Fibroblast of pulmonary artery (primary cell): ENCODE measurements at regions not wholly inside any gene's neighbourhood (a gene's known extent, or its start where the extent isn't known, plus 50 kb on each side); places are given as distances from the start of the nearest gene placed in this dataset.

Source experiments
- DNase-seq: peaks from one replicate; pipeline ENCODE4 v3.0.0-alpha.2; 2010; ENCODE audit warnings: low read depth
- H3K4me3 ChIP-seq: replicated peaks from 2 replicates; pipeline ENCODE4 v1.5.1; 2011; ENCODE audit warnings: low read depth, mild to moderate bottlenecking, control low read depth, low read length, moderate library complexity
- CTCF ChIP-seq: IDR thresholded peaks from 2 replicates; pipeline ENCODE4 v1.5.1; 2011; ENCODE audit warnings: mild to moderate bottlenecking, control low read depth, low read length, inconsistent platforms; ENCODE audit errors: missing control alignments

- no peak overlapping the region for H3K4me3 ChIP-seq
- TF ChIP-seq CTCF, result no peak
- DNase-seq, result peak; percentile 60
These were observed 125.7 kb upstream of the DDHD1 start for GRCh38 chr14:53278602-53279506.

GRCh38 chr14:53273671-53274072 is 120.5 kb upstream of the DDHD1 start:
- no peak for TF ChIP-seq CTCF
- DNase-seq, result peak; percentile 72

GRCh38 chr14:53265025-53265424 is 111.9 kb upstream of the DDHD1 start:
- TF ChIP-seq CTCF, result no peak
- no peak overlapping the region for H3K4me3 ChIP-seq

More at GRCh38 chr14:53273671-53274072, 120.5 kb upstream of the DDHD1 start:
- H3K4me3 ChIP-seq, result no peak overlapping the region

GRCh38 chr14:53260928-53261327 is 107.8 kb upstream of the DDHD1 start:
- H3K4me3 ChIP-seq, result no peak overlapping the region
- TF ChIP-seq CTCF, result no peak
- no peak for DNase-seq

More at GRCh38 chr14:53265025-53265424, 111.9 kb upstream of the DDHD1 start:
- DNase-seq, result peak; percentile 4

GRCh38 chr14:53260286-53260685 is 107.2 kb upstream of the DDHD1 start:
- DNase-seq, result no peak
- no peak for TF ChIP-seq CTCF
- no peak overlapping the region for H3K4me3 ChIP-seq

GRCh38 chr14:53252141-53252540 is 99.0 kb upstream of the DDHD1 start:
- no peak for TF ChIP-seq CTCF
- no peak overlapping the region for H3K4me3 ChIP-seq
- DNase-seq, result no peak
